ENCODE measurements at regions not wholly inside any gene's neighbourhood (a gene's known extent, or its start where the extent isn't known, plus 50 kb on each side); places are given as distances from the start of the nearest gene placed in this dataset.

DNA sequence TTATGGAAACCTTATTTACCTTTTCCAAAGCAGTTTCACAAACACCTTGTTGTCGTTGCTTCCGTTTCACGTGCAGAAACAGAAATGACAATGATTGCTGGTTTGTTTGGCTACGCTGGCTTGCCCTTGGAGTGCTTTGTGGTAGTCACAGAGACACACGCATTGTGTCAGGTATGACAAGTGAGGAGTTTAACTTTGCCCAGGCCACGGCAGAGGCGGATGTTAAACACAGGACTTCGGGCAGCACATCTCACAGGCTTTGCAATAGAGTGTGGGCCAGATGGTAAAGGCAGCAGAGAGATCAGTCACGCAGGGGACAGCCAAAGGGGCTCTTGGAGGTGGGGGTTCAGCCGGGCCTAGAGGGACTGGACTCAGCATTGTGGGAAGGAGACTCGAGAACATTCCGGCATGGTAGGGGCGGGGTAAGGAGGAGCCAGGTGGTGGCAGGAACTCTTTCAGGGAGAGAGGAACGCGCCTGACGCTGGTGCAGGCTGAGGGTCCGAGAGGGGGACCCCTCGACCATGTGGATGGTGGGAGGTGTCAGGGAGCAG lies 59.8 kb upstream of the KCNA1 start:
- TF ChIP-seq, protein P1, sequence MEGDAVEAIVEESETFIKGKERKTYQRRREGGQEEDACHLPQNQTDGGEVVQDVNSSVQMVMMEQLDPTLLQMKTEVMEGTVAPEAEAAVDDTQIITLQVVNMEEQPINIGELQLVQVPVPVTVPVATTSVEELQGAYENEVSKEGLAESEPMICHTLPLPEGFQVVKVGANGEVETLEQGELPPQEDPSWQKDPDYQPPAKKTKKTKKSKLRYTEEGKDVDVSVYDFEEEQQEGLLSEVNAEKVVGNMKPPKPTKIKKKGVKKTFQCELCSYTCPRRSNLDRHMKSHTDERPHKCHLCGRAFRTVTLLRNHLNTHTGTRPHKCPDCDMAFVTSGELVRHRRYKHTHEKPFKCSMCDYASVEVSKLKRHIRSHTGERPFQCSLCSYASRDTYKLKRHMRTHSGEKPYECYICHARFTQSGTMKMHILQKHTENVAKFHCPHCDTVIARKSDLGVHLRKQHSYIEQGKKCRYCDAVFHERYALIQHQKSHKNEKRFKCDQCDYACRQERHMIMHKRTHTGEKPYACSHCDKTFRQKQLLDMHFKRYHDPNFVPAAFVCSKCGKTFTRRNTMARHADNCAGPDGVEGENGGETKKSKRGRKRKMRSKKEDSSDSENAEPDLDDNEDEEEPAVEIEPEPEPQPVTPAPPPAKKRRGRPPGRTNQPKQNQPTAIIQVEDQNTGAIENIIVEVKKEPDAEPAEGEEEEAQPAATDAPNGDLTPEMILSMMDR (IDR thresholded peaks at IDR 0.05) = no peak
- no peak for TF ChIP-seq POLR2A (IDR thresholded peaks at IDR 0.05)
